WTC11 (cell line): ENCODE measurements at regions not wholly inside any gene's neighbourhood (a gene's known extent, or its start where the extent isn't known, plus 50 kb on each side); places are given as distances from the start of the nearest gene placed in this dataset.

Experiments used
- ATAC-seq: fragments of 200-7000 bp; cut with Tn5 transposase; 2 replicates; pipeline ENCODE4 v1.10.0; 2021; ENCODE audit warnings: mild to moderate bottlenecking, moderate library complexity
- CTCF ChIA-PET: fragments of 300-600 bp; sonication (Branson Sonifier 250); formaldehyde crosslinking; loops from one replicate; lab custom pipeline; 2021; ENCODE audit warnings: antibody characterized with exemption; lab: Charles Lee
- POLR2A ChIA-PET: fragments of 350-600 bp; sonication (Branson Sonifier 250); formaldehyde crosslinking; loops from one replicate; lab custom pipeline; 2021; ENCODE audit warnings: antibody characterized with exemption; lab: Charles Lee
- DNase-seq: peaks from one replicate; pipeline ENCODE4 v3.0.0; 2021; ENCODE audit warnings: low spot score
- H3K27ac Mint-ChIP-seq: 2 replicates; pipeline ENCODE4 v1.8.0; 2021; ENCODE audit warnings: mixed read lengths
- H3K27me3 Mint-ChIP-seq: 2 replicates; pipeline ENCODE4 v1.8.0; 2021; ENCODE audit warnings: low read depth, mild to moderate bottlenecking, moderate library complexity, mixed read lengths
- H3K36me3 Mint-ChIP-seq: 2 replicates; pipeline ENCODE4 v1.8.0; 2021; ENCODE audit warnings: mixed read lengths
- H3K4me1 Mint-ChIP-seq: 2 replicates; pipeline ENCODE4 v1.8.0; 2022; ENCODE audit warnings: mixed read lengths
- H3K4me3 Mint-ChIP-seq: 2 replicates; pipeline ENCODE4 v1.8.0; 2021; ENCODE audit warnings: mild to moderate bottlenecking, moderate library complexity, mixed read lengths
- H3K9me3 Mint-ChIP-seq: 2 replicates; pipeline ENCODE4 v1.8.0; 2021; ENCODE audit warnings: mixed read lengths
- CDX4 ChIP-seq: fragments of 250-450 bp; sonication (Bioruptor Pico); IDR thresholded peaks from 2 replicates; pipeline ENCODE4 v1.9.0; 2021; ENCODE audit warnings: moderate library complexity, mild to moderate bottlenecking, inconsistent platforms, borderline replicate concordance
- ELF4 ChIP-seq: sonication (generic); formaldehyde crosslinking; IDR thresholded peaks from 2 replicates; pipeline ENCODE4 v1.8.1; 2022; ENCODE audit warnings: low read depth, mild to moderate bottlenecking, moderate library complexity, missing genetic modification reagents
- EMX1 ChIP-seq: fragments of 250-450 bp; sonication (Bioruptor Pico); IDR thresholded peaks from 2 replicates; pipeline ENCODE4 v1.8.0; 2021; ENCODE audit warnings: mild to moderate bottlenecking
- HMGA2 ChIP-seq: fragments of 250-450 bp; sonication (Bioruptor Pico); IDR thresholded peaks from 2 replicates; pipeline ENCODE4 v1.4.0; 2021; ENCODE audit warnings: mild to moderate bottlenecking, moderate library complexity
- NR1H2 ChIP-seq: sonication (generic); formaldehyde crosslinking; IDR thresholded peaks from 2 replicates; pipeline ENCODE4 v1.9.0; 2021; ENCODE audit warnings: mild to moderate bottlenecking, moderate library complexity, missing genetic modification reagents
- PRDM15 ChIP-seq: sonication (generic); formaldehyde crosslinking; IDR thresholded peaks from 2 replicates; pipeline ENCODE4 v1.8.0; 2022; ENCODE audit warnings: missing genetic modification reagents
- PREB ChIP-seq: sonication (generic); formaldehyde crosslinking; IDR thresholded peaks from 2 replicates; pipeline ENCODE4 v1.8.1; 2022; ENCODE audit warnings: mild to moderate bottlenecking, missing genetic modification reagents, moderate library complexity, borderline replicate concordance
- RELA ChIP-seq: sonication (generic); formaldehyde crosslinking; IDR thresholded peaks from 2 replicates; pipeline ENCODE4 v1.8.1; 2022; ENCODE audit warnings: missing genetic modification reagents, mild to moderate bottlenecking, borderline replicate concordance
- SP1 ChIP-seq: sonication (generic); formaldehyde crosslinking; conservative IDR thresholded peaks from 2 replicates; pipeline ENCODE4 v1.8.1; 2022; ENCODE audit warnings: missing genetic modification reagents
- STAT6 ChIP-seq: sonication (generic); formaldehyde crosslinking; conservative IDR thresholded peaks from 2 replicates; pipeline ENCODE4 v1.8.1; 2023; ENCODE audit warnings: mild to moderate bottlenecking, low read depth, missing genetic modification reagents, moderate library complexity
- TEAD1 ChIP-seq: sonication (generic); formaldehyde crosslinking; IDR thresholded peaks from 2 replicates; pipeline ENCODE4 v1.8.0; 2022; ENCODE audit warnings: mild to moderate bottlenecking, missing genetic modification reagents
- ZNF423 ChIP-seq: fragments of 250-450 bp; sonication (Bioruptor Pico); IDR thresholded peaks from 2 replicates; pipeline ENCODE4 v2.1.2; 2022; ENCODE audit warnings: mild to moderate bottlenecking, moderate library complexity
- ZNF512 ChIP-seq: sonication (generic); formaldehyde crosslinking; IDR thresholded peaks from 2 replicates; pipeline ENCODE4 v1.8.1; 2022; ENCODE audit warnings: missing genetic modification reagents, borderline replicate concordance
- TF ChIP-seq, protein P1 (sequence below): fragments of 250-450 bp; sonication (Bioruptor Pico); IDR thresholded peaks from 2 replicates; pipeline ENCODE4 v1.9.0; 2021; ENCODE audit warnings: mild to moderate bottlenecking, borderline replicate concordance
- TF ChIP-seq, protein P2 (sequence below): sonication (generic); formaldehyde crosslinking; IDR thresholded peaks from 2 replicates; pipeline ENCODE4 v1.8.1; 2022; ENCODE audit warnings: low read depth, missing genetic modification reagents, borderline replicate concordance
- TF ChIP-seq, protein P3 (sequence below): sonication (generic); formaldehyde crosslinking; IDR thresholded peaks from 2 replicates; pipeline ENCODE4 v1.8.0; 2022; ENCODE audit warnings: mild to moderate bottlenecking, missing genetic modification reagents

DNA sequence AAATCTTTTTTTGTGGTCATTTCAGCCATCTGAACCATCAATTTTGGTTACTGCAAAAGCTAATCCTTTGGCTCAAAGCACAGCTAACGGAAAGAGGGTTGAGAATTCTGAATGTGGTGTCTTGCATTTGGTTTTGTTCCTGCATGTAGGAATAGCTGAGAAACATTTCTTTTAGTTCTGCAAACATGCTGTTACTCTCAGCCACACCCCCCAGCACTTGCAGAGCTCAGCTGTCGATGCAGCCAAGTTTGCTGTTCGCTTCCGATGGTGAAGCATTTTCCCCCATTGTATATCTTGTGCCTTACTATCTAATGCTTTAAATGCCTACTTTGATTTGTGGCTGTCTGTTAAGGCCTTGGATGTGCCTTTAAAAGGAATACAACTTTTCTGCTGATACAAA is 294.9 kb upstream of the FANCL start (continued):
- TF ChIP-seq, protein P1, sequence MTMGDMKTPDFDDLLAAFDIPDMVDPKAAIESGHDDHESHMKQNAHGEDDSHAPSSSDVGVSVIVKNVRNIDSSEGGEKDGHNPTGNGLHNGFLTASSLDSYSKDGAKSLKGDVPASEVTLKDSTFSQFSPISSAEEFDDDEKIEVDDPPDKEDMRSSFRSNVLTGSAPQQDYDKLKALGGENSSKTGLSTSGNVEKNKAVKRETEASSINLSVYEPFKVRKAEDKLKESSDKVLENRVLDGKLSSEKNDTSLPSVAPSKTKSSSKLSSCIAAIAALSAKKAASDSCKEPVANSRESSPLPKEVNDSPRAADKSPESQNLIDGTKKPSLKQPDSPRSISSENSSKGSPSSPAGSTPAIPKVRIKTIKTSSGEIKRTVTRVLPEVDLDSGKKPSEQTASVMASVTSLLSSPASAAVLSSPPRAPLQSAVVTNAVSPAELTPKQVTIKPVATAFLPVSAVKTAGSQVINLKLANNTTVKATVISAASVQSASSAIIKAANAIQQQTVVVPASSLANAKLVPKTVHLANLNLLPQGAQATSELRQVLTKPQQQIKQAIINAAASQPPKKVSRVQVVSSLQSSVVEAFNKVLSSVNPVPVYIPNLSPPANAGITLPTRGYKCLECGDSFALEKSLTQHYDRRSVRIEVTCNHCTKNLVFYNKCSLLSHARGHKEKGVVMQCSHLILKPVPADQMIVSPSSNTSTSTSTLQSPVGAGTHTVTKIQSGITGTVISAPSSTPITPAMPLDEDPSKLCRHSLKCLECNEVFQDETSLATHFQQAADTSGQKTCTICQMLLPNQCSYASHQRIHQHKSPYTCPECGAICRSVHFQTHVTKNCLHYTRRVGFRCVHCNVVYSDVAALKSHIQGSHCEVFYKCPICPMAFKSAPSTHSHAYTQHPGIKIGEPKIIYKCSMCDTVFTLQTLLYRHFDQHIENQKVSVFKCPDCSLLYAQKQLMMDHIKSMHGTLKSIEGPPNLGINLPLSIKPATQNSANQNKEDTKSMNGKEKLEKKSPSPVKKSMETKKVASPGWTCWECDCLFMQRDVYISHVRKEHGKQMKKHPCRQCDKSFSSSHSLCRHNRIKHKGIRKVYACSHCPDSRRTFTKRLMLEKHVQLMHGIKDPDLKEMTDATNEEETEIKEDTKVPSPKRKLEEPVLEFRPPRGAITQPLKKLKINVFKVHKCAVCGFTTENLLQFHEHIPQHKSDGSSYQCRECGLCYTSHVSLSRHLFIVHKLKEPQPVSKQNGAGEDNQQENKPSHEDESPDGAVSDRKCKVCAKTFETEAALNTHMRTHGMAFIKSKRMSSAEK = no peak
- no peak for TF ChIP-seq NR1H2 (CRISPR knock-in tag)

DNA sequence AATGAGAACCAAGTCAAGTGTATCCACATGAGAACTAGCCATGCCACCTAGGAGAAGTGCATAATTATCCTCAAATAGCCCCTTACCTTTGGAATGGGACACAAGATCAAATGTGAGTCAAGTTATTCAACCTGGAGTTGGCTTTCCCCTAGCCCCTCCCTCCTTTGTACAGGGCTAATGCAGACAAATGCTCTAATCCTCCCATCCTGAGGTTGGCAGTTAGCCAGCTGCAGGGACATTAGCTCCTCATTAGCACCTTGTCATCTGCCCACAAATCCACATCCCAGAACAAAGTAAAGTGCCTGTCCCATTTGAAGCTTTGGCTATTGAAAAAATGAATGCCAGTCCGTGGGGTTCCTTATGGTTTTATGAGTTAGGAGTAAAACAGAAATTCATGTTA is 294.1 kb upstream of the FANCL start:
- H3K4me1 Mint-ChIP-seq = peaks cover 79% of the 10 kb centered on the region
- H3K9me3 Mint-ChIP-seq = no peaks in the 10 kb centered on the region
- H3K27me3 Mint-ChIP-seq = no peaks in the 10 kb centered on the region; the same call in 1 of the 2 replicates
- ChIA-PET CTCF (interaction anchor here (0.8 to 3.0 kb wide), 4 partner anchors 18 to 815 kb away, joined by 3 to 14 read pairs (median 5); no protein-coding TSS in a partner anchor), POLR2A (no interaction called here)
- peak; percentile 83 for ATAC-seq
- peak; percentile 32 for DNase-seq
- H3K27ac Mint-ChIP-seq = peak overlapping the region; percentile 86
- peak overlapping the region; percentile 51 for H3K4me3 Mint-ChIP-seq
- H3K36me3 Mint-ChIP-seq = no peaks in the 10 kb centered on the region
- no peak for TF ChIP-seq PREB (CRISPR knock-in tag)
- TF ChIP-seq, protein P2, sequence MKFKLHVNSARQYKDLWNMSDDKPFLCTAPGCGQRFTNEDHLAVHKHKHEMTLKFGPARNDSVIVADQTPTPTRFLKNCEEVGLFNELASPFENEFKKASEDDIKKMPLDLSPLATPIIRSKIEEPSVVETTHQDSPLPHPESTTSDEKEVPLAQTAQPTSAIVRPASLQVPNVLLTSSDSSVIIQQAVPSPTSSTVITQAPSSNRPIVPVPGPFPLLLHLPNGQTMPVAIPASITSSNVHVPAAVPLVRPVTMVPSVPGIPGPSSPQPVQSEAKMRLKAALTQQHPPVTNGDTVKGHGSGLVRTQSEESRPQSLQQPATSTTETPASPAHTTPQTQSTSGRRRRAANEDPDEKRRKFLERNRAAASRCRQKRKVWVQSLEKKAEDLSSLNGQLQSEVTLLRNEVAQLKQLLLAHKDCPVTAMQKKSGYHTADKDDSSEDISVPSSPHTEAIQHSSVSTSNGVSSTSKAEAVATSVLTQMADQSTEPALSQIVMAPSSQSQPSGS = no peak
- 0 out of 2 replicates have a peak, but pooled peaks have one; percentile 24 for TF ChIP-seq SP1
- TF ChIP-seq TEAD1 (CRISPR knock-in tag) = peak; percentile 74; the same call in 1 of the 2 replicates
- no peak for TF ChIP-seq HMGA2 (CRISPR knock-in tag)
- no peak for TF ChIP-seq EMX1 (CRISPR knock-in tag)
- no peak for TF ChIP-seq STAT6 (CRISPR knock-in tag)
- no peak for TF ChIP-seq RELA (CRISPR knock-in tag)
- no peak for TF ChIP-seq ZNF512
- no peak for TF ChIP-seq PRDM15
- TF ChIP-seq NR1H2 (CRISPR knock-in tag) = no peak
- no peak for TF ChIP-seq ELF4 (CRISPR knock-in tag)
- TF ChIP-seq, protein P3, sequence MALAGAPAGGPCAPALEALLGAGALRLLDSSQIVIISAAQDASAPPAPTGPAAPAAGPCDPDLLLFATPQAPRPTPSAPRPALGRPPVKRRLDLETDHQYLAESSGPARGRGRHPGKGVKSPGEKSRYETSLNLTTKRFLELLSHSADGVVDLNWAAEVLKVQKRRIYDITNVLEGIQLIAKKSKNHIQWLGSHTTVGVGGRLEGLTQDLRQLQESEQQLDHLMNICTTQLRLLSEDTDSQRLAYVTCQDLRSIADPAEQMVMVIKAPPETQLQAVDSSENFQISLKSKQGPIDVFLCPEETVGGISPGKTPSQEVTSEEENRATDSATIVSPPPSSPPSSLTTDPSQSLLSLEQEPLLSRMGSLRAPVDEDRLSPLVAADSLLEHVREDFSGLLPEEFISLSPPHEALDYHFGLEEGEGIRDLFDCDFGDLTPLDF (CRISPR knock-in tag) = no peak
- no peak for TF ChIP-seq CDX4 (CRISPR knock-in tag)
- TF ChIP-seq ZNF423 = no peak
